GM21447 (cell line): ENCODE measurements at regions not wholly inside any gene's neighbourhood (a gene's known extent, or its start where the extent isn't known, plus 50 kb on each side); places are given as distances from the start of the nearest gene placed in this dataset.
"Not testable (repeated sequence)": the region's sequence is repeated elsewhere in the genome, so short reads cannot be mapped to it uniquely, and the experiment has no call there.

Source experiments
- ATAC-seq: cut with Tn5 transposase; IDR thresholded peaks from one replicate; pipeline ENCODE4 v1.9.1; 2021; ENCODE audit not compliant: unreplicated experiment

DNA sequence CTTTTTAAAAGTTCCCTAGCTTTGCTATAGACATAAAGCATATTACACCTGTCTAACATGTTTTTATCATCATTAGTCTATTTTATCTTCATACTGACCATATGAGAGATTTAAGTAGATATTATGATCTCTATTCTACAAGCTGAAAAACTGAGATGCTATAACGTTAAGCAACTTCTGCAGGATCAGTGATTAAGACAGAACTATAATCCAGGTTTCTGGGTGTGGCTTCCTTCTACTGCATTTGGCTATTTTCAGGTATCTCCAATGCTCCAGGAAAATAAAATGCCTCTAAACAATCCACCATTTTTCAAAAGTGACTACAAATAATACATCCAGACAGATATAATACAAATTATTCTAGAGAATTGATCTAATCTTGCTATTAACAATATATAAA is 53.4 kb downstream of the RGS2 start:
- ATAC-seq, result no peak

GRCh38 chr1:192866241-192866868 is 57.5 kb downstream of the RGS2 start:
- ATAC-seq, result no peak

DNA sequence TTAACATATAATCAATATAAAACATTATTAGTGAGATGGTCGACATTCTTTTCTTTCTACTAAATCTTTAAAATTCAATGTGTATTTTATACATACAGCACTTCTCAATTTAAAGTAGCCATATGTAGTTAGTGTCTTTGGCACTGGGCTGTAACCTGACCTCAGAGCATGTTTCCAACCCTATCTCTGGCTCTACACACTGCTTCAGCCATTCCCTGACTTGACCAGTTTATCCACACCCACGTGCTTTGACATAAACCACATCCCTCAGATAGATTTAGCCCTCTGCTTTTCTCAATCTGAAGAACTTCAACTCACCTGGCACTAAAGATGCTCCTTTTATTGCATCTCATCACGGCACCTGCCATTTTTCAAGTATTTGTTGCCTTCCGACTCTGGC is 58.3 kb downstream of the RGS2 start:
- ATAC-seq, result no peak

DNA sequence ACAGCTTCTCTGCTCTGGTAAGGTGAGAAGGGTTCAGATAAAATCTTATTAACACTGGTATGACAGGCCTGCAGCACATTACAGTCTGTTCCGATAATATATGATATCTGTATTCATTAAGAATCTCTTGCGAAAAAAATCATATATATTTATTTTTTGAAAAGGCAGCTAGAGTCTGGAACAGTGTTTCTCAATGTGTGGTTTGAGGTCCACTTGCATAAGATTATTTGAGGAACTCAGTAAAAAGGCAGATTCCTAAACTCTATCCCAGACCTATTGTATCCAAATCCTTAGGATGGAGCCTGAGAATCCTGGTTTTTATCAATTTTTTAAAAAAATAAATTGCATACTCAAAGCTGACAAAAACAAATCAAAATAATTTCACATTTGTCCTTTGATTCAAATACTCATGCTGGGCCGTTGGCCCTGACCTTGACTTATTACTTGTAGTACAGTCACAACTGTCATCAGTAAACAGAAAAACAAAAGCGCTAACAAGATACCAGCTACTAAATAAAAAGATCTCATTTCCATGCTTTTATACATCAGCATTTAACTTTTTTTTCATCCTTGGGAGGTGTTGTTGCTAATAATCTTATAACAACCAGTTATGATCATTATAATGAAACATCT is 60.6 kb downstream of the RGS2 start:
- ATAC-seq, result no peak

DNA sequence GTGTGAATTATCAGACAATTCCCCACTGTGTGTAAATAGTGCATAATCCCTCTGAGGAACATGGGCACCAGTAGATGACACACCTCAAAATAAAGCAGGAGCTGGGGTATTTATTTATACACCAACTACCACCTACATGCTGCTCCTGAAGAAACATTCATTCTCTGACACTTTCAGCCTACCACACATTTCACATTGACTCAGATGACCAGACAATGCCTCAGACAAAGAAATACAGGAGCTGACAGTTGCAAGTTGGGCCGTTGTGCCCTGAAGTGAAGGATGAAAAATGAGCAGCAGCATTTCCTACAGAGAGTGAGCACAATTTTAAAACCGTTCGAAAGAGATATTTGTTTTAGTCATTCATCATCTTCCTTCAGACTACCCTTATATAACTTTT is 63.2 kb downstream of the RGS2 start:
- ATAC-seq, result no peak

DNA sequence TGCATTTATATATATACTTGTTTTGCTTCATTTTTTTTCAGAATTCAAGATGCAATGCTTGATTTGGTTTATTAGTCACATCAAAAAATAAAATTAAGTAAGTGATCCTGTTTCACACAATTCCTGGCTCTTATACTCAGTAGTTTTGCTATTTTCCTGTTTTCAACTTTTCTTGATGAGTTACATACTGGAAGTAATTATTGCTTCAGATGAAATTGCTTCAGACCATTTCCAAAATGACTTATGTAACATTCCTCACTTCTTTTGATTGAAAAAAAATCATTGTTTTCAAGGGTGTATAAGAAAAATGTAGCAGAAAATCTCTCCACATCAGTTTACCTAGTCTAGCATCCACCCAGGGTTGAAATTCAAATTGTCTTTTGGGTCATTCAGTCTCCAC is 65.0 kb downstream of the RGS2 start:
- no peak for ATAC-seq

- ATAC-seq, result no peak
Observed at GRCh38 chr1:192876633-192877032, 67.8 kb downstream of the RGS2 start.

GRCh38 chr1:192877283-192877886 is 68.5 kb downstream of the RGS2 start:
- no peak for ATAC-seq

- no peak for ATAC-seq
Observed at GRCh38 chr1:192878249-192878648, 69.4 kb downstream of the RGS2 start.

GRCh38 chr1:192879406-192879805 is 70.6 kb downstream of the RGS2 start:
- ATAC-seq, result no peak

DNA sequence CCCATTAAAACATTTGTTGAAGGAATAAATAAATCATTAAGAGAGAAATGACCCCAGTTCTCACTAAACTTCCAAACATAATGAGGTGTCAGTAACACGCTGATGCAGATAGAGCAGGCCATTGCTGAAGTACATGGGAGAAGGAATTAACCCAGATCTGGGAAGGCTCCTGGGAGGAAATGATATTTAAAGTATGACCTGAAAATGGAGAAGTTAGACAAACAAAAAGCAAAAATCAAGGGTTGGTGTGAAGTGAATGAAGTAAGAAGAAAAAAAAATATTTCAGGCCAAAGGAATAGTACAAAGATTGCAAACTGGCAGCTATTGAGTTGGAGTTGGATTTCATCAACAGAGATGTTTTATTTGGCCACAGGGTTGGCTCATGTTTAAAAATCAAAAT is 71.4 kb downstream of the RGS2 start:
- ATAC-seq, result no peak

DNA sequence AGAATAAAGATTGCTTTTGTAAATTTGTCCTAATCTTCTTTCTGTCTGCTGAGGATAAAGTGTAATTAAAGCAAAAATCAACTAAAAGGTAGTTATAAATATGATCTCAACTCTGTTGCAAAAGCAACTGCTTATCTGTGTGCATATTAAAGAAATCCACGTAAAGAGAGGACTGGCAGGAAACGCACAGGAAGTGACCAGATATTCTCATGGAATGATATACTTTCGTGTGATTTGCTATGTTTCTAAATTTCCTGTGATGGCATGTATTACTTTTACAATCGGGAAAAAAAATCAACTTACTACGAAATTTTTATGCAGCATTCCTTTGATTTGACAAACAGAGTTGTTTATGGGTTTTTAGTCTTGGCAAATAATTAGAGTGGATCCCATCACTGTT is 75.4 kb downstream of the RGS2 start:
- ATAC-seq, result no peak

GRCh38 chr1:192885387-192885786 is 76.5 kb downstream of the RGS2 start:
- ATAC-seq, result not testable (repeated sequence)

- ATAC-seq, result no peak
Observed at GRCh38 chr1:192887426-192887825, 78.6 kb downstream of the RGS2 start.

- ATAC-seq, result no peak
Observed at GRCh38 chr1:192888574-192888973, 79.7 kb downstream of the RGS2 start.

GRCh38 chr1:192889082-192889481 is 80.2 kb downstream of the RGS2 start:
- ATAC-seq, result no peak

- no peak for ATAC-seq
Observed at GRCh38 chr1:192890134-192890533, 81.3 kb downstream of the RGS2 start.

DNA sequence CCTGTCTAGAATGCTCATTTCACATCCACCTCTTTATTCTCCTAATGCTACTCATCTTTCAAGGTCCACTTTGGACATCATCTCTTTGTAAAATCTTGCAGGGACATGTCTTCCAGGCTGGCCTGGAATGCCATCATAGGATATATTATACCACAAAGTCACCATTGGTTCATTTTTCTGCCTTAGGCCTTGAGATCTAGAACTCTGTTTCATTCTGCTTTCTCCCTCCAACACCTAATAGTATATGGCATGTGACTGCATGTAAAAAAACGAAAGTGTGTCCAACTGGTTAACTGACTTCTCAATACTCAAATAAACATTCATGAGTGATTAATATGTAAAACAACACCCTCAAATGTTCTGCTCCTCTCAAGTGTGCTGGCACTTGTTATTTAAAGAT is 84.1 kb downstream of the RGS2 start:
- ATAC-seq, result no peak

GRCh38 chr1:192895487-192895886 is 86.6 kb downstream of the RGS2 start:
- ATAC-seq, result not testable (repeated sequence)

GRCh38 chr1:192896376-192896775 is 87.5 kb downstream of the RGS2 start:
- ATAC-seq, result no peak

- no peak for ATAC-seq
Observed at GRCh38 chr1:192901500-192901899, 92.7 kb downstream of the RGS2 start.

GRCh38 chr1:192903142-192903541 is 94.3 kb downstream of the RGS2 start:
- no peak for ATAC-seq

DNA sequence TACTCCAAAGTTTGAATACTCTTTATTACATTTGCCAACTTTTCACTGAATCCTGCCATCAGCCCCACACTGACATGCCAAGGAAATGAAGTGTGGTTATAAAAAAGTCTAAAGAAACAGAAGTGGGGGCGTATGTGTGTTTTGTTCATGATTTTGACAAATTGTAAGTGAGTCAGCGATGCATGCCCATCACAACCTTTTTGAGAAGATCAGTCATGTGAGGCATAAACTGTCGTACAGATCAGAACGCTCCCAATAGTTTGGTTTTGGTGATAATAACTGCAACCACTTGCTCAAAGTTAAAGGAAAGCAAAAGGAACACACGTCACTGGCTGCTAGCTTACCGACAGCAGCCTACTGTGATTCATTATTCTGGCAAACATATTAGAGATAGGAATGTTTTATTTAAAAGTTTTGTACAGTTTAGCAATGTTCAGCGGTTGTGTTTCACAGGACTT is 95.6 kb downstream of the RGS2 start:
- ATAC-seq, result no peak
